WTC11 (cell line): ENCODE measurements at regions not wholly inside any gene's neighbourhood (a gene's known extent, or its start where the extent isn't known, plus 50 kb on each side); places are given as distances from the start of the nearest gene placed in this dataset.

ENCODE experiments used
- ATAC-seq: fragments of 200-7000 bp; cut with Tn5 transposase; 2 replicates; pipeline ENCODE4 v1.10.0; 2021; ENCODE audit warnings: mild to moderate bottlenecking, moderate library complexity
- CTCF ChIA-PET: fragments of 300-600 bp; sonication (Branson Sonifier 250); formaldehyde crosslinking; loops from one replicate; lab custom pipeline; 2021; ENCODE audit warnings: antibody characterized with exemption; lab: Charles Lee
- POLR2A ChIA-PET: fragments of 350-600 bp; sonication (Branson Sonifier 250); formaldehyde crosslinking; loops from one replicate; lab custom pipeline; 2021; ENCODE audit warnings: antibody characterized with exemption; lab: Charles Lee
- DNase-seq: peaks from one replicate; pipeline ENCODE4 v3.0.0; 2021; ENCODE audit warnings: low spot score
- H3K27ac Mint-ChIP-seq: 2 replicates; pipeline ENCODE4 v1.8.0; 2021; ENCODE audit warnings: mixed read lengths
- H3K27me3 Mint-ChIP-seq: 2 replicates; pipeline ENCODE4 v1.8.0; 2021; ENCODE audit warnings: low read depth, mild to moderate bottlenecking, moderate library complexity, mixed read lengths
- H3K36me3 Mint-ChIP-seq: 2 replicates; pipeline ENCODE4 v1.8.0; 2021; ENCODE audit warnings: mixed read lengths
- H3K4me1 Mint-ChIP-seq: 2 replicates; pipeline ENCODE4 v1.8.0; 2022; ENCODE audit warnings: mixed read lengths
- H3K4me3 Mint-ChIP-seq: 2 replicates; pipeline ENCODE4 v1.8.0; 2021; ENCODE audit warnings: mild to moderate bottlenecking, moderate library complexity, mixed read lengths
- H3K9me3 Mint-ChIP-seq: 2 replicates; pipeline ENCODE4 v1.8.0; 2021; ENCODE audit warnings: mixed read lengths
- CREM ChIP-seq: sonication (generic); formaldehyde crosslinking; IDR thresholded peaks from 2 replicates; pipeline ENCODE4 v1.8.1; 2022; ENCODE audit warnings: mild to moderate bottlenecking, missing genetic modification reagents, moderate library complexity
- EMX1 ChIP-seq: fragments of 250-450 bp; sonication (Bioruptor Pico); IDR thresholded peaks from 2 replicates; pipeline ENCODE4 v1.8.0; 2021; ENCODE audit warnings: mild to moderate bottlenecking
- FOXJ3 ChIP-seq: sonication (generic); formaldehyde crosslinking; IDR thresholded peaks from 2 replicates; pipeline ENCODE4 v1.9.0; 2021; ENCODE audit warnings: missing genetic modification reagents, mild to moderate bottlenecking, borderline replicate concordance
- GTF2I ChIP-seq: fragments of 250-450 bp; sonication (Bioruptor Pico); conservative IDR thresholded peaks from 2 replicates; pipeline ENCODE4 v1.4.0; 2021; ENCODE audit warnings: mild to moderate bottlenecking
- HMGXB4 ChIP-seq: sonication (generic); formaldehyde crosslinking; IDR thresholded peaks from 2 replicates; pipeline ENCODE4 v1.8.1; 2023; ENCODE audit warnings: mild to moderate bottlenecking, moderate library complexity, missing genetic modification reagents
- JUN ChIP-seq: sonication (generic); formaldehyde crosslinking; IDR thresholded peaks from 2 replicates; pipeline ENCODE4 v1.8.0; 2023; ENCODE audit warnings: mild to moderate bottlenecking, missing genetic modification reagents
- MLX ChIP-seq: sonication (generic); formaldehyde crosslinking; IDR thresholded peaks from 2 replicates; pipeline ENCODE4 v1.8.1; 2023; ENCODE audit warnings: mild to moderate bottlenecking, missing genetic modification reagents, moderate library complexity
- MYBL2 ChIP-seq: sonication (generic); formaldehyde crosslinking; IDR thresholded peaks from 2 replicates; pipeline ENCODE4 v1.8.1; 2023; ENCODE audit warnings: mild to moderate bottlenecking, moderate library complexity, missing genetic modification reagents
- NR3C1 ChIP-seq: sonication (generic); formaldehyde crosslinking; conservative IDR thresholded peaks from 2 replicates; pipeline ENCODE4 v1.8.1; 2023; ENCODE audit warnings: low read depth, mild to moderate bottlenecking, missing genetic modification reagents
- PRRX2 ChIP-seq: fragments of 250-450 bp; sonication (Bioruptor Pico); IDR thresholded peaks from 2 replicates; pipeline ENCODE4 v1.8.0; 2021; ENCODE audit warnings: mild to moderate bottlenecking
- RORB ChIP-seq: fragments of 250-450 bp; sonication (Bioruptor Pico); IDR thresholded peaks from 2 replicates; pipeline ENCODE4 v1.9.0; 2021; ENCODE audit warnings: mild to moderate bottlenecking
- SMAD4 ChIP-seq: sonication (generic); formaldehyde crosslinking; IDR thresholded peaks from 2 replicates; pipeline ENCODE4 v1.8.0; 2022; ENCODE audit warnings: mild to moderate bottlenecking, missing genetic modification reagents
- TCF7 ChIP-seq: sonication (generic); formaldehyde crosslinking; IDR thresholded peaks from 2 replicates; pipeline ENCODE4 v1.8.0; 2022; ENCODE audit warnings: mild to moderate bottlenecking, low read depth, missing genetic modification reagents, moderate library complexity
- TEAD1 ChIP-seq: sonication (generic); formaldehyde crosslinking; IDR thresholded peaks from 2 replicates; pipeline ENCODE4 v1.8.0; 2022; ENCODE audit warnings: mild to moderate bottlenecking, missing genetic modification reagents
- ZNF121 ChIP-seq: sonication (generic); formaldehyde crosslinking; IDR thresholded peaks from 2 replicates; pipeline ENCODE4 v1.8.0; 2023; ENCODE audit warnings: missing genetic modification reagents
- ZNF263 ChIP-seq: sonication (generic); formaldehyde crosslinking; IDR thresholded peaks from 2 replicates; pipeline ENCODE4 v1.8.1; 2022; ENCODE audit warnings: low read depth, mild to moderate bottlenecking, moderate library complexity, missing genetic modification reagents
- ZNF317 ChIP-seq: sonication (generic); formaldehyde crosslinking; IDR thresholded peaks from 2 replicates; pipeline ENCODE4 v1.8.1; 2023; ENCODE audit warnings: low read depth, mild to moderate bottlenecking, moderate library complexity, missing genetic modification reagents, borderline replicate concordance
- TF ChIP-seq, protein P1 (sequence below): sonication (generic); formaldehyde crosslinking; conservative IDR thresholded peaks from 2 replicates; pipeline ENCODE4 v1.8.1; 2022; ENCODE audit warnings: mild to moderate bottlenecking, missing genetic modification reagents
- TF ChIP-seq, protein P2 (sequence below): fragments of 250-450 bp; sonication (Bioruptor Pico); conservative IDR thresholded peaks from 2 replicates; pipeline ENCODE4 v1.9.0; 2021; ENCODE audit warnings: mild to moderate bottlenecking
- TF ChIP-seq, protein P3 (sequence below): sonication (generic); formaldehyde crosslinking; conservative IDR thresholded peaks from 2 replicates; pipeline ENCODE4 v1.8.1; 2023; ENCODE audit warnings: mild to moderate bottlenecking, low read depth, missing genetic modification reagents, moderate library complexity
- TF ChIP-seq, protein P4 (sequence below): fragments of 200-600 bp; IDR thresholded peaks from 2 replicates; pipeline ENCODE4 v1.8.0; 2022; ENCODE audit warnings: antibody characterized with exemption
- TF ChIP-seq, protein P5 (sequence below): sonication (generic); formaldehyde crosslinking; IDR thresholded peaks from 2 replicates; pipeline ENCODE4 v1.8.1; 2022; ENCODE audit warnings: low read depth, missing genetic modification reagents, borderline replicate concordance

DNA sequence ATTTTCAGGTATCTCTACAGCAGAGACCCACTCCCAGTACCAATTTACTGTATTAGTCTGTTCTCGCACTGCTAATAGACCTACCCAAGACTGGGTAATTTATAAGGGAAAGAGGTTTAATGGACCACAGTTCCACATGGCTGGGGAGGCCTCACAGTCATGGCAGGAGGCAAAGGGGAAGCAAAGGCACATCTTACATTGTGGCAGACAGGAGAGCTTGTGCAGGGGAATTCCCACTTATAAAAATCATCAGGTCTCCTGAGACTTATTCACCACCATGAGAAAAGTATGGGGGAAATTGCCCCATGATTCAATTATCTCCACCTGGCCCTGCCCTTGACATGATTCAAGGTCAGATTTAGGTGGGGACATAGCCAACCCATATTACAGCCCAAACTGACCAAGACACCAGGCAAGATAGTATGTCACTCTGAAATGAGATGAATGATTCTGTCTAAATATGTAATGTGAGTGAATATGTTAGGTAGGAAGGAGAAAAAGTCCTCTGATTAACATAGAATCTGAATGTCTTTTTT lies 182.5 kb upstream of the CDH12 start:
- ATAC-seq, result no peak
- peaks cover 3% of the 10 kb centered on the region; the same call in 1 of the 2 replicates for H3K36me3 Mint-ChIP-seq
- TF ChIP-seq ZNF263 (no peak), RORB (CRISPR knock-in tag) (no peak), CREM (CRISPR knock-in tag) (no peak)
- TF ChIP-seq, protein P1, sequence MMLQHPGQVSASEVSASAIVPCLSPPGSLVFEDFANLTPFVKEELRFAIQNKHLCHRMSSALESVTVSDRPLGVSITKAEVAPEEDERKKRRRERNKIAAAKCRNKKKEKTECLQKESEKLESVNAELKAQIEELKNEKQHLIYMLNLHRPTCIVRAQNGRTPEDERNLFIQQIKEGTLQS, result no peak
- TF ChIP-seq, all 79 proteins: peak for 0
- Mint-ChIP-seq H3K27me3 (no peaks in the 10 kb centered on the region), H3K4me3 (no peak overlapping the region), H3K27ac (no peak overlapping the region), H3K4me1 (no peaks in the 10 kb centered on the region), H3K9me3 (peaks cover 16% of the 10 kb centered on the region)
- DNase-seq, result no peak
- ChIA-PET CTCF (no interaction called here), POLR2A (no interaction called here)

DNA sequence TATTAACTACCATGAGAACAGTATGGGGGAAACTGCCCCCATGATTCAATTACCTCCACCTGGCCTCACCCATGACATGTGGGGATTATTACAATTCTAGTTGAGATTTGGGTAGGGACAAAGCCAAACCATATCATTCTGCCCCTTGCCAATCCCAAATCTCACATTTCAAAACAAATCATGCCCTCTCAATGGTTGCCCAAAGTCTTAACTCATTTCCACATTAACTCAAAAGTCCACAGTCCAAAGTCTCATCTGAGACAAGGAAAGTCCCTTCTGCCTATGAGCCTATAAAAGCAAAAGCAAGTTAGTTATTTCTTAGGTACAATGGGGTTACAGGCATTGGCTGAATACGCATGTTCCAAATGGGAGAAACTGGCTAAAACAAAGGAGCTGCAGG lies 180.7 kb upstream of the CDH12 start:
- POLR2A ChIA-PET, result no interaction called here
- no peak overlapping the region for H3K27ac Mint-ChIP-seq
- H3K9me3 Mint-ChIP-seq, result peaks cover 16% of the 10 kb centered on the region
- no peak overlapping the region for H3K4me3 Mint-ChIP-seq
- ATAC-seq (no peak), DNase-seq (no peak)
- no peaks in the 10 kb centered on the region for H3K4me1 Mint-ChIP-seq
- peaks cover 3% of the 10 kb centered on the region; the same call in 1 of the 2 replicates for H3K36me3 Mint-ChIP-seq
- H3K27me3 Mint-ChIP-seq, result no peaks in the 10 kb centered on the region
- CTCF ChIA-PET, result no interaction called here
- no peak for TF ChIP-seq ZNF121 (CRISPR knock-in tag)
- TF ChIP-seq EMX1 (CRISPR knock-in tag), result no peak
- no peak for TF ChIP-seq MYBL2
- TF ChIP-seq, protein P2, sequence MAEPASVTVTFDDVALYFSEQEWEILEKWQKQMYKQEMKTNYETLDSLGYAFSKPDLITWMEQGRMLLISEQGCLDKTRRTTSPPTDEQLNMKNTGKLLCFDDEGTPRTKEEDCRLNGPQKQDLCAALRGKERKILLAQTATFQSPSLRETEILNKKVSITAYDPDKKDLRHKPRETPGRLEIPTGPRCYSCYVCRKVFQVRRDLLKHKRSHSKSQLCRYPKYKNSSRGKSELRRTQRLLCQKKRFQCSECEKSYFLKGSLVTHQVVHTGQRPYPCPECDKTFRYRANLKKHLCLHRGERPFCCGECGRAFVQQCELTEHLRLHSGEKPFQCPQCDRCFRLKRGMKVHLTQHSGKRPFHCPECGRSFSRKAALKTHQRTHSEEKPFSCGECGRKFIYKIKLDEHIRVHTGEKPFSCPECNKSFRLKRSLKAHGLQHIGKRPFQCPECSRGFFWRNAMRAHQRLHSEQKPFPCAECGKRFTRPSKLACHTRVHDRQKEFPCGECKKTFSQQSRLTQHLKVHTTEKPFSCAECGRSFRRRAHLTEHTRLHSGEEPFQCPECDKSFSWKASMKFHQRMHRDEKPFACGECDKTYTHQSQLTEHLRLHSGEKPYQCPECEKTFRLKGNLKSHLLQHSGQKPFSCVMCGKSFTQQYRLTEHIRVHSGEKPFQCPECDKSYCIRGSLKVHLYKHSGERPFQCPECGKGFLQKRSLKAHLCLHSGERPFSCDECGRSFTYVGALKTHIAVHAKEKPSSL (CRISPR knock-in tag), result no peak
- TF ChIP-seq, protein P3, sequence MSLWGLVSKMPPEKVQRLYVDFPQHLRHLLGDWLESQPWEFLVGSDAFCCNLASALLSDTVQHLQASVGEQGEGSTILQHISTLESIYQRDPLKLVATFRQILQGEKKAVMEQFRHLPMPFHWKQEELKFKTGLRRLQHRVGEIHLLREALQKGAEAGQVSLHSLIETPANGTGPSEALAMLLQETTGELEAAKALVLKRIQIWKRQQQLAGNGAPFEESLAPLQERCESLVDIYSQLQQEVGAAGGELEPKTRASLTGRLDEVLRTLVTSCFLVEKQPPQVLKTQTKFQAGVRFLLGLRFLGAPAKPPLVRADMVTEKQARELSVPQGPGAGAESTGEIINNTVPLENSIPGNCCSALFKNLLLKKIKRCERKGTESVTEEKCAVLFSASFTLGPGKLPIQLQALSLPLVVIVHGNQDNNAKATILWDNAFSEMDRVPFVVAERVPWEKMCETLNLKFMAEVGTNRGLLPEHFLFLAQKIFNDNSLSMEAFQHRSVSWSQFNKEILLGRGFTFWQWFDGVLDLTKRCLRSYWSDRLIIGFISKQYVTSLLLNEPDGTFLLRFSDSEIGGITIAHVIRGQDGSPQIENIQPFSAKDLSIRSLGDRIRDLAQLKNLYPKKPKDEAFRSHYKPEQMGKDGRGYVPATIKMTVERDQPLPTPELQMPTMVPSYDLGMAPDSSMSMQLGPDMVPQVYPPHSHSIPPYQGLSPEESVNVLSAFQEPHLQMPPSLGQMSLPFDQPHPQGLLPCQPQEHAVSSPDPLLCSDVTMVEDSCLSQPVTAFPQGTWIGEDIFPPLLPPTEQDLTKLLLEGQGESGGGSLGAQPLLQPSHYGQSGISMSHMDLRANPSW, result no peak
- no peak for TF ChIP-seq TCF7 (CRISPR knock-in tag)
- TF ChIP-seq TEAD1, result no peak
- TF ChIP-seq, protein P4, sequence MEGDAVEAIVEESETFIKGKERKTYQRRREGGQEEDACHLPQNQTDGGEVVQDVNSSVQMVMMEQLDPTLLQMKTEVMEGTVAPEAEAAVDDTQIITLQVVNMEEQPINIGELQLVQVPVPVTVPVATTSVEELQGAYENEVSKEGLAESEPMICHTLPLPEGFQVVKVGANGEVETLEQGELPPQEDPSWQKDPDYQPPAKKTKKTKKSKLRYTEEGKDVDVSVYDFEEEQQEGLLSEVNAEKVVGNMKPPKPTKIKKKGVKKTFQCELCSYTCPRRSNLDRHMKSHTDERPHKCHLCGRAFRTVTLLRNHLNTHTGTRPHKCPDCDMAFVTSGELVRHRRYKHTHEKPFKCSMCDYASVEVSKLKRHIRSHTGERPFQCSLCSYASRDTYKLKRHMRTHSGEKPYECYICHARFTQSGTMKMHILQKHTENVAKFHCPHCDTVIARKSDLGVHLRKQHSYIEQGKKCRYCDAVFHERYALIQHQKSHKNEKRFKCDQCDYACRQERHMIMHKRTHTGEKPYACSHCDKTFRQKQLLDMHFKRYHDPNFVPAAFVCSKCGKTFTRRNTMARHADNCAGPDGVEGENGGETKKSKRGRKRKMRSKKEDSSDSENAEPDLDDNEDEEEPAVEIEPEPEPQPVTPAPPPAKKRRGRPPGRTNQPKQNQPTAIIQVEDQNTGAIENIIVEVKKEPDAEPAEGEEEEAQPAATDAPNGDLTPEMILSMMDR, result no peak
- no peak for TF ChIP-seq ZNF317 (CRISPR knock-in tag)
- TF ChIP-seq MLX (CRISPR knock-in tag), result no peak
- TF ChIP-seq NR3C1 (CRISPR knock-in tag), result no peak
- TF ChIP-seq, all 79 proteins: peak for 0

- POLR2A ChIA-PET, result no interaction called here
- Mint-ChIP-seq H3K27me3 (no peaks in the 10 kb centered on the region), H3K9me3 (peaks cover 9% of the 10 kb centered on the region), H3K36me3 (no peaks in the 10 kb centered on the region), H3K4me3 (no peak overlapping the region), H3K27ac (no peak overlapping the region), H3K4me1 (peaks cover 4% of the 10 kb centered on the region)
- ATAC-seq (no peak), DNase-seq (no peak)
- no peak for TF ChIP-seq FOXJ3 (CRISPR knock-in tag)
- TF ChIP-seq PRRX2 (CRISPR knock-in tag), result no peak
- no peak for TF ChIP-seq JUN (CRISPR knock-in tag)
- TF ChIP-seq SMAD4, result no peak
- TF ChIP-seq GTF2I (CRISPR knock-in tag), result no peak
- TF ChIP-seq, protein P5, sequence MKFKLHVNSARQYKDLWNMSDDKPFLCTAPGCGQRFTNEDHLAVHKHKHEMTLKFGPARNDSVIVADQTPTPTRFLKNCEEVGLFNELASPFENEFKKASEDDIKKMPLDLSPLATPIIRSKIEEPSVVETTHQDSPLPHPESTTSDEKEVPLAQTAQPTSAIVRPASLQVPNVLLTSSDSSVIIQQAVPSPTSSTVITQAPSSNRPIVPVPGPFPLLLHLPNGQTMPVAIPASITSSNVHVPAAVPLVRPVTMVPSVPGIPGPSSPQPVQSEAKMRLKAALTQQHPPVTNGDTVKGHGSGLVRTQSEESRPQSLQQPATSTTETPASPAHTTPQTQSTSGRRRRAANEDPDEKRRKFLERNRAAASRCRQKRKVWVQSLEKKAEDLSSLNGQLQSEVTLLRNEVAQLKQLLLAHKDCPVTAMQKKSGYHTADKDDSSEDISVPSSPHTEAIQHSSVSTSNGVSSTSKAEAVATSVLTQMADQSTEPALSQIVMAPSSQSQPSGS (CRISPR knock-in tag), result no peak
- TF ChIP-seq HMGXB4 (CRISPR knock-in tag), result no peak
- CTCF ChIA-PET, result no interaction called here
Measured at GRCh38 chr5:23029290-23029689, 176.1 kb upstream of the CDH12 start.
